Gastroesophageal sphincter (tissue), 4 donors: ENCODE measurements at regions not wholly inside any gene's neighbourhood (a gene's known extent, or its start where the extent isn't known, plus 50 kb on each side); places are given as distances from the start of the nearest gene placed in this dataset.

Experiments used
- ATAC-seq: fragments of 150-250 bp; one replicate; pipeline ENCODE4 v1.9.1; 2016; ENCODE audit warnings: mild to moderate bottlenecking, moderate library complexity
- H3K27ac ChIP-seq, 4 donors: fragments of 200-600 bp; sonication (generic) in 3 of 4; 1 replicate in 3 of 4; 2 replicates in 1 of 4; pipeline ENCODE4 v1.5.1; 2016 to 2019
- H3K27me3 ChIP-seq: fragments of 200-600 bp; sonication (generic); one replicate; pipeline ENCODE4 v1.5.1; 2019
- H3K36me3 ChIP-seq, 2 donors: fragments of 200-600 bp; sonication (generic); one replicate each; pipeline ENCODE4 v1.5.1; 2019; ENCODE audit warnings: control low read depth in 1 of 2
- H3K4me1 ChIP-seq, 3 donors: fragments of 200-600 bp; sonication (generic); 1 replicate in 2 of 3; 2 replicates in 1 of 3; pipeline ENCODE4 v1.5.1; 2016 to 2019; ENCODE audit warnings: control low read depth in 2 of 3
- H3K4me3 ChIP-seq, 2 donors: fragments of 200-600 bp; sonication (generic); one replicate each; pipeline ENCODE4 v1.5.1; 2019; ENCODE audit warnings: mild to moderate bottlenecking in 1 of 2, moderate library complexity in 1 of 2
- H3K9me3 ChIP-seq, 3 donors: fragments of 200-600 bp; sonication (generic); one replicate each; pipeline ENCODE4 v1.5.1; 2017 to 2019; ENCODE audit warnings: control low read depth in 2 of 3
- EP300 ChIP-seq: sonication (generic); formaldehyde crosslinking; IDR thresholded peaks from one replicate; pipeline ENCODE4 v1.6.1; 2017; ENCODE audit warnings: antibody characterized with exemption, mild to moderate bottlenecking
- POLR2A ChIP-seq, 2 donors: fragments of 450-650 bp; IDR thresholded peaks; one replicate each; pipeline ENCODE4 v1.6.1; 2017; ENCODE audit warnings: antibody characterized with exemption in 2 of 2, mild to moderate bottlenecking in 2 of 2, moderate library complexity in 1 of 2
- POLR2AphosphoS5 ChIP-seq: sonication (generic); formaldehyde crosslinking; IDR thresholded peaks from one replicate; pipeline ENCODE4 v1.6.1; 2017; ENCODE audit warnings: antibody characterized with exemption
- WGBS, 2 donors: methylation state at CpG; one replicate each; pipeline ENCODE4 v1.1.5; 2018; ENCODE audit warnings: low coverage in 1 of 2; 5-methylcytosine and 5-hydroxymethylcytosine counted together
- TF ChIP-seq, protein P1 (sequence below), 4 experiments: fragments of 200-600 bp in 2 of 4; fragments of 450-650 bp in 2 of 4; sonication (generic) in 1 of 4; IDR thresholded peaks; one replicate each; pipeline ENCODE4 v1.5.1; 2017 to 2019; ENCODE audit warnings: antibody characterized with exemption in 4 of 4, mild to moderate bottlenecking in 2 of 4, moderate library complexity in 2 of 4

GRCh38 chr16:73210686-73211085 is 162.8 kb upstream of the ZFHX3 start:
- H3K27me3 ChIP-seq = no peaks in the 10 kb centered on the region
- no peak for ATAC-seq
- H3K27ac ChIP-seq = no peak overlapping the region
- no peaks in the 10 kb centered on the region for H3K4me1 ChIP-seq
- H3K36me3 ChIP-seq = no peaks in the 10 kb centered on the region
- WGBS, 2 donors = 64 to 70% methylated on average over 1 of the region's 1 CpG
- TF ChIP-seq EP300 (no peak), POLR2A (IDR thresholded peaks at IDR 0.05) (no peak), POLR2AphosphoS5 (no peak)
- TF ChIP-seq, protein P1, sequence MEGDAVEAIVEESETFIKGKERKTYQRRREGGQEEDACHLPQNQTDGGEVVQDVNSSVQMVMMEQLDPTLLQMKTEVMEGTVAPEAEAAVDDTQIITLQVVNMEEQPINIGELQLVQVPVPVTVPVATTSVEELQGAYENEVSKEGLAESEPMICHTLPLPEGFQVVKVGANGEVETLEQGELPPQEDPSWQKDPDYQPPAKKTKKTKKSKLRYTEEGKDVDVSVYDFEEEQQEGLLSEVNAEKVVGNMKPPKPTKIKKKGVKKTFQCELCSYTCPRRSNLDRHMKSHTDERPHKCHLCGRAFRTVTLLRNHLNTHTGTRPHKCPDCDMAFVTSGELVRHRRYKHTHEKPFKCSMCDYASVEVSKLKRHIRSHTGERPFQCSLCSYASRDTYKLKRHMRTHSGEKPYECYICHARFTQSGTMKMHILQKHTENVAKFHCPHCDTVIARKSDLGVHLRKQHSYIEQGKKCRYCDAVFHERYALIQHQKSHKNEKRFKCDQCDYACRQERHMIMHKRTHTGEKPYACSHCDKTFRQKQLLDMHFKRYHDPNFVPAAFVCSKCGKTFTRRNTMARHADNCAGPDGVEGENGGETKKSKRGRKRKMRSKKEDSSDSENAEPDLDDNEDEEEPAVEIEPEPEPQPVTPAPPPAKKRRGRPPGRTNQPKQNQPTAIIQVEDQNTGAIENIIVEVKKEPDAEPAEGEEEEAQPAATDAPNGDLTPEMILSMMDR (IDR thresholded peaks at IDR 0.05) = no peak
- H3K4me3 ChIP-seq = no peak overlapping the region
- H3K9me3 ChIP-seq = no peaks in the 10 kb centered on the region

DNA sequence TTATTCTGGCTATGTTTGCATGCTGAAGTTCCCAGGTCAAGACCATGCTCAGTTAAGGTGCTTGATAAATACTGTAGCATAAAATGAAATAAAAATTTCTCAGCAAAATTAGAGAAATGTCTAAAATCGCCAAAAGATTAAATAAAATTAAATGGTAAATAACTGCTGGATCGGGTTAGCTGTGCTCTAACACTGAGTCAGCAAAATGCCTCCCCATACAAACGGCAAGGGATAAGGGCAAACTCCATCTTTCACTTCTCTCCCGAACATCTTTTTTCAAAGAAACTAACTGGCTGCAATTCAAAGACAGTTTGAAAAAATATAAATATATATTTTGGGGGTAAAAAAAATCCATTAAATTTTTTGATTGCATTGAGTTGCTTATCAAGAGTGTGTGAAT is 162.2 kb upstream of the ZFHX3 start:
- WGBS, 2 donors = 90% methylated on average over 4 of the region's 4 CpGs
- TF ChIP-seq POLR2AphosphoS5 (no peak), POLR2A (IDR thresholded peaks at IDR 0.05) (no peak)
- no peak overlapping the region for H3K27ac ChIP-seq
- ATAC-seq = no peak
- no peaks in the 10 kb centered on the region for H3K36me3 ChIP-seq
- H3K4me1 ChIP-seq = no peaks in the 10 kb centered on the region
- H3K4me3 ChIP-seq = no peak overlapping the region
- H3K27me3 ChIP-seq = no peaks in the 10 kb centered on the region
- H3K9me3 ChIP-seq = no peaks in the 10 kb centered on the region

GRCh38 chr16:73209190-73209589 is 161.3 kb upstream of the ZFHX3 start:
- 90 to 100% methylated on average over 2 of the region's 2 CpGs for WGBS, 2 donors
- no peak for ATAC-seq
- H3K36me3 ChIP-seq = no peaks in the 10 kb centered on the region
- no peaks in the 10 kb centered on the region for H3K27me3 ChIP-seq
- no peak for TF ChIP-seq POLR2AphosphoS5
- no peaks in the 10 kb centered on the region for H3K4me1 ChIP-seq
- no peaks in the 10 kb centered on the region for H3K9me3 ChIP-seq
- no peak overlapping the region for H3K27ac ChIP-seq
- H3K4me3 ChIP-seq = no peak overlapping the region

DNA sequence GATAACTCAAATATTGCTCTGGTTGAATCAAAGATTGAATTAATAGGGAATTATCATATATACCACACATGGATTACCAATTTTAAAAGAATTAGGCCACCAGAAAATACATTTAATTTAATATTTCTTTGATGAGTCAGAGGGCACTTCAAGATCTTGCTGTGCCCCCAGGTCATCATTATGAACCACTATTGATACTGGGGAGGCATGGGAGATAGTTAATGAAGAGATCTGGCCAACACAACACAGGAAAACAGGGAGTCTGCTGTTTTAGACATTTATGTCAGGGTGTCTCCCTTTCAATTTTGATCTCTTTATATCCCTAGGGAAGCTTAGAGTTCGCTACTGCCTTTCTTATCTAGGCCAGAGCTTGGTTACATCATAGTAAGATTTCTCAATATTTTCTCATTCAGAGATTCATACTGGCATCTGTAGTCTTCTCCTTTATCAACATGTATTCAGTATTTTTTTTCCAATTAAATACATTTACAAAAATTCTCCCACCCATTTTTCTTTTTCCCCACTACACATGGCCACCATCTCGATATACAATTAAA is 158.3 kb upstream of the ZFHX3 start:
- 78 to 89% methylated on average over 2 of the region's 2 CpGs for WGBS, 2 donors

DNA sequence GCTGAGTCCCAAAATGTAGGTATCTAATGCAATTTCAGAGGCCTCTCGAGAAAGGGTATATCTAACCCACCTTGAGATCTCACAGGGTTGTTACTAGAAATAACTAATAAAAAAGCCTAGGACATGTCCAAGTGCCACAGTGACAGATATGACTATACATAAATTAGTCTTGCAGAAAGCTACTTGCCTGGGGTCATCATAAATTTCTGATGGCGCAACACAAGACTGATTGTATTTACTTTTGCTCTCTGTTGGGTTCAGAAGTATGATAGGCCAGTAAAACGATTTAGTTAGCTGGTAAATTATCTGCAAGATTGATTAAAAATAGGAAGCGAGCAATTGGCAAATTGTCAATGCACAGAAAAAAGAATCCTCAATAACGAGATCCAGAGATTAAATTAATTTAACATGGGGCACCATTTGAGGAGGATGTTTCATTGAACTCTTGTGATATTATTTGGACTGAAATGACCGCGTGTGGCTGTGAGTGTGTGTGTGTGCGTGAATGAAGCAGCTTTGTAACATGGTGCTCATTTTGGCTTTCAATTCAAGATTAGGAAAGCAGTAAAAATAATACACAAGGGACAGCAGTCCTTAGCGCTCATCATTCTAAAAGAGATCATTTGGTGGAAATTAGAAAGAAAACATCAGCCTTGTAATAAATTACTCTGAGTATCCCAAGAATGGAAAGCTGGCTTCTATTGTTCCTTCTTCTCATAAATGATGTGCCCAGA is 157.4 kb upstream of the ZFHX3 start:
- no peak overlapping the region for H3K27ac ChIP-seq
- ATAC-seq = no peak
- TF ChIP-seq POLR2A (IDR thresholded peaks at IDR 0.05) (no peak), EP300 (no peak), POLR2AphosphoS5 (no peak)
- TF ChIP-seq, protein P1 (IDR thresholded peaks at IDR 0.05) = no peak
- no peaks in the 10 kb centered on the region for H3K9me3 ChIP-seq
- no peak overlapping the region for H3K4me3 ChIP-seq
- 87 to 88% methylated on average over 9 of the region's 9 CpGs for WGBS, 2 donors
- no peaks in the 10 kb centered on the region for H3K36me3 ChIP-seq
- no peaks in the 10 kb centered on the region for H3K4me1 ChIP-seq
- peaks cover 5% of the 10 kb centered on the region for H3K27me3 ChIP-seq

More for the DNA sequence above, 158.3 kb upstream of the ZFHX3 start:
- Histone ChIP-seq H3K9me3 (no peaks in the 10 kb centered on the region), H3K36me3 (no peaks in the 10 kb centered on the region), H3K27me3 (no peaks in the 10 kb centered on the region), H3K27ac (no peak overlapping the region), H3K4me1 (no peaks in the 10 kb centered on the region), H3K4me3 (no peak overlapping the region)
- TF ChIP-seq, protein P1 (IDR thresholded peaks at IDR 0.05) = no peak
- no peak for TF ChIP-seq POLR2AphosphoS5
- no peak for TF ChIP-seq POLR2A (IDR thresholded peaks at IDR 0.05)
- ATAC-seq = no peak
